Dedifferentiated amniotic fluid mesenchymal stem cell (primary cell): ENCODE measurements at regions not wholly inside any gene's neighbourhood (a gene's known extent, or its start where the extent isn't known, plus 50 kb on each side); places are given as distances from the start of the nearest gene placed in this dataset.

Source experiments
- DNase-seq: peaks from one replicate; pipeline ENCODE4 v3.0.0-alpha.2; 2016; ENCODE audit errors: extremely low spot score

GRCh38 chr3:31223278-31223677 lies 309.4 kb upstream of the STT3B start:
- no peak for DNase-seq

- DNase-seq: no peak
Measured at GRCh38 chr3:31224936-31225335, 307.8 kb upstream of the STT3B start.

GRCh38 chr3:31225923-31226322 lies 306.8 kb upstream of the STT3B start:
- DNase-seq: no peak

GRCh38 chr3:31226346-31226745 lies 306.4 kb upstream of the STT3B start:
- DNase-seq: no peak

GRCh38 chr3:31227131-31227562 lies 305.6 kb upstream of the STT3B start:
- DNase-seq: no peak

GRCh38 chr3:31230425-31231223 lies 302.1 kb upstream of the STT3B start:
- no peak for DNase-seq

- no peak for DNase-seq
Measured at GRCh38 chr3:31232055-31233025, 300.4 kb upstream of the STT3B start.

- DNase-seq: no peak
Measured at GRCh38 chr3:31234145-31234544, 298.6 kb upstream of the STT3B start.

GRCh38 chr3:31235062-31235700 lies 297.5 kb upstream of the STT3B start:
- no peak for DNase-seq

GRCh38 chr3:31237887-31238286 lies 294.8 kb upstream of the STT3B start:
- DNase-seq: no peak

- DNase-seq: no peak
Measured at GRCh38 chr3:31240013-31240412, 292.7 kb upstream of the STT3B start.

- DNase-seq: no peak
Measured at GRCh38 chr3:31240466-31240865, 292.3 kb upstream of the STT3B start.

- no peak for DNase-seq
Measured at GRCh38 chr3:31240874-31241273, 291.9 kb upstream of the STT3B start.

GRCh38 chr3:31241533-31241932 lies 291.2 kb upstream of the STT3B start:
- no peak for DNase-seq

GRCh38 chr3:31242026-31242960 lies 290.4 kb upstream of the STT3B start:
- no peak for DNase-seq

GRCh38 chr3:31244929-31245817 lies 287.6 kb upstream of the STT3B start:
- no peak for DNase-seq

GRCh38 chr3:31246293-31247062 lies 286.2 kb upstream of the STT3B start:
- DNase-seq: no peak

- no peak for DNase-seq
Measured at GRCh38 chr3:31247063-31247447, 285.7 kb upstream of the STT3B start.

GRCh38 chr3:31247850-31248562 lies 284.7 kb upstream of the STT3B start:
- no peak for DNase-seq
